KMS-11 (cell line): ENCODE measurements at regions not wholly inside any gene's neighbourhood (a gene's known extent, or its start where the extent isn't known, plus 50 kb on each side); places are given as distances from the start of the nearest gene placed in this dataset.
A peak's percentile ranks its signal among the peaks of the same experiment; 100 is the strongest.

ENCODE experiments used
- H2AFZ ChIP-seq: fragments of 200-600 bp; sonication (generic); 2 replicates; pipeline ENCODE4 v1.6.1; 2016; ENCODE audit warnings: antibody characterized with exemption, mixed run types, low read depth
- H3K27ac ChIP-seq: fragments of 200-600 bp; sonication (generic); 2 replicates; pipeline ENCODE4 v1.6.1; 2016; ENCODE audit warnings: mild to moderate bottlenecking, mixed run types
- H3K27me3 ChIP-seq: fragments of 200-600 bp; sonication (generic); 2 replicates; pipeline ENCODE4 v1.6.1; 2017; ENCODE audit warnings: mild to moderate bottlenecking, low read depth, mixed run types, moderate library complexity; ENCODE audit not compliant: insufficient read depth
- H3K36me3 ChIP-seq: fragments of 200-600 bp; sonication (generic); 2 replicates; pipeline ENCODE4 v1.6.1; 2017; ENCODE audit warnings: mild to moderate bottlenecking, mixed run types; ENCODE audit not compliant: insufficient read depth
- H3K4me1 ChIP-seq: fragments of 200-600 bp; sonication (generic); 2 replicates; pipeline ENCODE4 v1.6.1; 2016; ENCODE audit warnings: mild to moderate bottlenecking, low read depth, mixed run types; ENCODE audit not compliant: poor library complexity, severe bottlenecking
- H3K4me2 ChIP-seq: fragments of 200-600 bp; sonication (generic); 2 replicates; pipeline ENCODE4 v1.7.0; 2016; ENCODE audit warnings: mild to moderate bottlenecking, mixed run types
- H3K4me3 ChIP-seq: fragments of 200-600 bp; sonication (generic); IDR thresholded peaks from 2 replicates; pipeline ENCODE4 v1.6.1; 2017; ENCODE audit warnings: low read depth, low read length, mixed read lengths; ENCODE audit not compliant: insufficient read depth
- H3K79me2 ChIP-seq: fragments of 200-600 bp; sonication (generic); 2 replicates; pipeline ENCODE4 v1.6.1; 2016; ENCODE audit warnings: low read depth, mixed run types; ENCODE audit not compliant: insufficient read depth
- H3K9ac ChIP-seq: fragments of 200-600 bp; sonication (generic); 2 replicates; pipeline ENCODE4 v1.6.1; 2016; ENCODE audit warnings: mild to moderate bottlenecking, mixed run types
- H4K20me1 ChIP-seq: fragments of 200-600 bp; sonication (generic); 2 replicates; pipeline ENCODE4 v1.6.1; 2016; ENCODE audit warnings: mild to moderate bottlenecking, mixed run types; ENCODE audit not compliant: insufficient read depth
- CTCF ChIP-seq: fragments of 200-600 bp; sonication (generic); conservative IDR thresholded peaks from 2 replicates; pipeline ENCODE4 v1.6.1; 2017; ENCODE audit warnings: low read depth, mild to moderate bottlenecking, antibody characterized with exemption, low read length, moderate library complexity, mixed read lengths

DNA sequence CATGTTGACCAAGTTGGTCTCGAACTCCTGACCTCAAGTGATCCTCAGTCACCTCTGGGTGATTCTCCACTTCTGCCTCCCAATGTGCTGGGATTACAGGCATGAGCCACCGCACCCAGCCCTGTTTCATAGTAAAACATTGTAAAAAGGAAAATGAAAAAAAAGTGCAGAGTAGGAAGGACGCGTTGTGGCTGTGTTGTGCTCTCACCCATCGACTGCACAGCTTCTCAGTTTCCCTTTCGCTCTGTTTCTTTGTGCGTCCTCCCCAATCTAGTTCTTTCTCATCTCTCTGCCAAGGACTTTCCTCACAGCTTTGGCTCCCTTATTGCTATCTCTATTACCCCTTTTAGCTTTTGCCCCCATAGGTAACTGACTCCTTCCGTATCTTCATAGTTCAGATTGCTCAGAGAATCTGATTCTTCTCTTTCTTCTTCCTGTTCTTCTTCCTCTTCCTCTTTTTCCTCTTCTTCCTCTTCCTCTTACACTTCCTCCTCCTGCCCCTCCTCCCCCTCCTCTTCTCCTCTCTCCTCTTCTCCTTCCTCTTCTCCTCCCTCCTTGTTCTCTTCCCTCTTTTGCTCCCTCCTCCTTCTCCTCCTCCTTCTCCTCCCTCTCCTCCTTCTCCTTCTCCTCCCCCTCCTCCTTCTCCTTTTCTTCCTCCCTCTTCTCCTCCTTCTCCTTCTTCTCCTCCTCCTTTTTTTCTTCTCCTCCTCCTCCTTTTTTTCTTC, 81.1 kb upstream of the VGLL4 start:
- Histone ChIP-seq H3K79me2 (no peaks in the 10 kb centered on the region), H3K9ac (no peak overlapping the region), H3K4me1 (peaks cover 7% of the 10 kb centered on the region), H4K20me1 (no peaks in the 10 kb centered on the region), H3K36me3 (no peaks in the 10 kb centered on the region), H2AFZ (no peak overlapping the region), H3K4me2 (no peak overlapping the region), H3K27ac (no peak overlapping the region), H3K4me3 (no peak overlapping the region), H3K27me3 (no peaks in the 10 kb centered on the region)
- no peak for TF ChIP-seq CTCF

DNA sequence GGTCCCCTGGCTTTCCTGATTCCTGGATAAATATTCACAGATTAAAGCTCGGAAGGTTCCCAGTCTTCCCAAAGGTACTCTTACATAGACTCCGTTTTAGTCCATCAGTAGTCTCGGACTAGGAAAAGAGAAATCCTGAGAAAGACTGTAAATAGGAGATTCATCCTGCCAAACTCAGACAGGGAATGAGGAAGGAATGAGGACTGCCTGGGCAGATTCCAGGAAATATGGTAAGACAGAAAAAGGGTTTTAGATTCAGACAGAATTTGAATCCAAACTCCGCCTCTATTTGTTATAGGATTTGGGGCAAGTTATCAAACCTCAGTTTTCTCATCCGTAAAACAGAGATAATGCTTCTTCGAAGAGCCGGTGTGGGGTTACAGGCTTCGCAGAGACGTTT, 77.8 kb upstream of the VGLL4 start:
- peaks cover 19% of the 10 kb centered on the region for H3K4me1 ChIP-seq
- peaks cover 13% of the 10 kb centered on the region; the same call in 1 of the 2 replicates for H3K79me2 ChIP-seq
- no peaks in the 10 kb centered on the region for H3K27me3 ChIP-seq
- no peak overlapping the region for H3K4me3 ChIP-seq
- H3K4me2 ChIP-seq = peak overlapping the region; percentile 72; the same call in 1 of the 2 replicates
- H3K9ac ChIP-seq = no peak overlapping the region
- H3K36me3 ChIP-seq = no peaks in the 10 kb centered on the region
- TF ChIP-seq CTCF = no peak
- H3K27ac ChIP-seq = no peak overlapping the region
- H4K20me1 ChIP-seq = no peaks in the 10 kb centered on the region
- peak overlapping the region; percentile 86 for H2AFZ ChIP-seq

GRCh38 chr3:11720917-11721411, 77.2 kb upstream of the VGLL4 start:
- peaks cover 13% of the 10 kb centered on the region; the same call in 1 of the 2 replicates for H3K79me2 ChIP-seq
- H4K20me1 ChIP-seq = no peaks in the 10 kb centered on the region
- H3K36me3 ChIP-seq = no peaks in the 10 kb centered on the region
- H3K27ac ChIP-seq = peak overlapping the region; percentile 40; the same call in 1 of the 2 replicates
- no peaks in the 10 kb centered on the region for H3K27me3 ChIP-seq
- peak overlapping the region; percentile 72 for H3K4me2 ChIP-seq
- peak overlapping the region; percentile 57 for H3K9ac ChIP-seq
- peaks cover 20% of the 10 kb centered on the region for H3K4me1 ChIP-seq
- no peak overlapping the region for H3K4me3 ChIP-seq
- H2AFZ ChIP-seq = peak overlapping the region; percentile 86
- no peak for TF ChIP-seq CTCF

GRCh38 chr3:11720304-11720898, 76.7 kb upstream of the VGLL4 start:
- Histone ChIP-seq H3K4me2 (peak overlapping the region; percentile 72), H3K4me1 (peaks cover 20% of the 10 kb centered on the region), H3K36me3 (no peaks in the 10 kb centered on the region), H3K79me2 (peaks cover 13% of the 10 kb centered on the region; the same call in 1 of the 2 replicates), H2AFZ (peak overlapping the region; percentile 86), H3K27ac (peak overlapping the region; percentile 40; the same call in 1 of the 2 replicates), H3K4me3 (no peak overlapping the region), H3K9ac (peak overlapping the region; percentile 57), H3K27me3 (no peaks in the 10 kb centered on the region), H4K20me1 (no peaks in the 10 kb centered on the region)
- no peak for TF ChIP-seq CTCF
